HEK293T (cell line): ENCODE measurements at regions not wholly inside any gene's neighbourhood (a gene's known extent, or its start where the extent isn't known, plus 50 kb on each side); places are given as distances from the start of the nearest gene placed in this dataset.

ENCODE experiments used
- BHLHE40 ChIP-seq: fragments of 450-650 bp; IDR thresholded peaks from 2 replicates; pipeline ENCODE4 v1.6.1; 2016; ENCODE audit warnings: mild to moderate bottlenecking, moderate library complexity, borderline replicate concordance
- TF ChIP-seq, protein P1 (sequence below): fragments of 450-650 bp; IDR thresholded peaks from 2 replicates; pipeline ENCODE4 v1.6.1; 2016

- TF ChIP-seq BHLHE40 = no peak
- TF ChIP-seq, protein P1, sequence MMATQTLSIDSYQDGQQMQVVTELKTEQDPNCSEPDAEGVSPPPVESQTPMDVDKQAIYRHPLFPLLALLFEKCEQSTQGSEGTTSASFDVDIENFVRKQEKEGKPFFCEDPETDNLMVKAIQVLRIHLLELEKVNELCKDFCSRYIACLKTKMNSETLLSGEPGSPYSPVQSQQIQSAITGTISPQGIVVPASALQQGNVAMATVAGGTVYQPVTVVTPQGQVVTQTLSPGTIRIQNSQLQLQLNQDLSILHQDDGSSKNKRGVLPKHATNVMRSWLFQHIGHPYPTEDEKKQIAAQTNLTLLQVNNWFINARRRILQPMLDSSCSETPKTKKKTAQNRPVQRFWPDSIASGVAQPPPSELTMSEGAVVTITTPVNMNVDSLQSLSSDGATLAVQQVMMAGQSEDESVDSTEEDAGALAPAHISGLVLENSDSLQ = no peak
Measured at GRCh38 chr4:23728971-23729370, 160.9 kb downstream of the PPARGC1A start.
